PC-9 (cell line): ENCODE measurements at regions not wholly inside any gene's neighbourhood (a gene's known extent, or its start where the extent isn't known, plus 50 kb on each side); places are given as distances from the start of the nearest gene placed in this dataset.
"Not testable (repeated sequence)": the region's sequence is repeated elsewhere in the genome, so short reads cannot be mapped to it uniquely, and the experiment has no call there.

Experiments used
- BruUV-seq: library from RNA; stranded (reverse); fragments of 400-500 nt; replicated peaks from 2 replicates; lab custom pipeline; 2021; lab: Mats Ljungman, UMichigan
- CTCF ChIA-PET: fragments of 300-600 bp; sonication (Branson Sonifier 250); formaldehyde crosslinking; loops from one replicate; lab custom pipeline; 2022; ENCODE audit warnings: antibody characterized with exemption; lab: Charles Lee
- POLR2A ChIA-PET: fragments of 300-600 bp; sonication (Branson Sonifier 250); formaldehyde crosslinking; loops from one replicate; lab custom pipeline; 2022; ENCODE audit warnings: antibody characterized with exemption; ENCODE audit not compliant: unreplicated experiment; lab: Charles Lee
- DNase-seq, 2 experiments: peaks; one replicate each; pipeline versions ENCODE4 v3.0.0 to v3.0.0-alpha.2; 2015 to 2022; ENCODE audit warnings: mixed read lengths in 1 of 2
- H2AFZ ChIP-seq: fragments of 200-600 bp; sonication (generic); 2 replicates; pipeline ENCODE4 v1.8.1; 2017; ENCODE audit warnings: antibody characterized with exemption
- H3F3A ChIP-seq: fragments of 200-600 bp; sonication (generic); 2 replicates; pipeline ENCODE4 v1.8.1; 2017; ENCODE audit warnings: antibody characterized with exemption, mild to moderate bottlenecking, low read depth; ENCODE audit not compliant: insufficient read depth
- H3K27ac ChIP-seq: fragments of 200-600 bp; sonication (generic); 2 replicates; pipeline ENCODE4 v1.6.1; 2016; ENCODE audit warnings: mixed run types
- H3K27me3 ChIP-seq: fragments of 200-600 bp; sonication (generic); 2 replicates; pipeline ENCODE4 v1.6.1; 2016; ENCODE audit warnings: low read depth, mixed run types; ENCODE audit not compliant: insufficient read depth
- H3K36me3 ChIP-seq: fragments of 200-600 bp; sonication (generic); 2 replicates; pipeline ENCODE4 v1.6.1; 2016; ENCODE audit warnings: low read depth, mixed run types
- H3K4me1 ChIP-seq: fragments of 200-600 bp; sonication (generic); replicated peaks from 2 replicates; pipeline ENCODE4 v1.6.1; 2016; ENCODE audit warnings: mixed run types; ENCODE audit not compliant: insufficient read depth
- H3K4me2 ChIP-seq: fragments of 200-600 bp; sonication (generic); 2 replicates; pipeline ENCODE4 v1.6.1; 2017; ENCODE audit warnings: mixed run types
- H3K4me3 ChIP-seq: fragments of 200-600 bp; sonication (generic); 2 replicates; pipeline ENCODE4 v1.6.1; 2016; ENCODE audit warnings: mixed run types
- H3K79me2 ChIP-seq: fragments of 200-600 bp; sonication (generic); 2 replicates; pipeline ENCODE4 v1.6.1; 2017; ENCODE audit warnings: low read depth, mixed run types
- H3K9me2 ChIP-seq: fragments of 200-600 bp; sonication (generic); 2 replicates; pipeline ENCODE4 v1.8.1; 2017; ENCODE audit warnings: mild to moderate bottlenecking; ENCODE audit not compliant: insufficient read depth
- H3K9me3 ChIP-seq: fragments of 200-600 bp; sonication (generic); 2 replicates; pipeline ENCODE4 v1.8.1; 2016; ENCODE audit warnings: low read depth; ENCODE audit not compliant: insufficient read depth
- H4K20me1 ChIP-seq: fragments of 200-600 bp; sonication (generic); 2 replicates; pipeline ENCODE4 v1.8.1; 2017; ENCODE audit not compliant: insufficient read depth
- EZH2 ChIP-seq: fragments of 200-600 bp; sonication (generic); IDR thresholded peaks from 2 replicates; pipeline ENCODE4 v1.8.0; 2017; ENCODE audit warnings: antibody characterized with exemption, low read depth
- intact Hi-C: fragments of 100-400 bp; cut with micrococcal nuclease; formaldehyde crosslinking; loops from one replicate; pipeline ENCODE4 v1.10.0; 2022; ENCODE audit not compliant: unreplicated experiment
- TF ChIP-seq, protein P1 (sequence below): fragments of 200-600 bp; sonication (generic); conservative IDR thresholded peaks from 2 replicates; pipeline ENCODE4 v1.6.1; 2017; ENCODE audit warnings: mixed run types, antibody characterized with exemption, mild to moderate bottlenecking, moderate library complexity

DNA sequence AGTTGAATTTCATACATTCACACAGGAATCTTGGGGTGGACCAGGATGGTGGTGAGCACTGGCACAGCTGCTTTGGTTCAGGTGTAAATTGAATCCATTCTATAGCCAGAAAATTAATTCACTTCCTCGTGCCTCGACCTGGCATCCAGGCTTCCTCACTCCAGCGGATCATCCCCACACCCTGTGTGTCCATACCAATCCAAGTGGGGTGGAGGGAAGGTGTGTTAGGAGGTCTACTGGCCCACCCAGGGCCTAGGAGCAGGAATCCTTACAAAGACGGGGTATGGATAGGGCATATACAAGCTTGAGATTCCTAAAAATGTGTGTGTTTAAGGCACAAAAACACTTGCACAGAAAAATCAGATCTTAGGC is 81.8 kb upstream of the SLC24A3 start:
- no peaks in the 10 kb centered on the region for H3K79me2 ChIP-seq
- POLR2A ChIA-PET: no interaction called here
- H4K20me1 ChIP-seq: no peaks in the 10 kb centered on the region
- no TSS peak for BruUV-seq
- H3K4me3 ChIP-seq: no peak overlapping the region
- H3K27ac ChIP-seq: no peak overlapping the region
- no peaks in the 10 kb centered on the region for H3K36me3 ChIP-seq
- H3K27me3 ChIP-seq: 0 out of 2 replicates have a peak, but pooled peaks cover 4% of the 10 kb centered on the region
- H2AFZ ChIP-seq: no peak overlapping the region
- H3F3A ChIP-seq: no peaks in the 10 kb centered on the region
- H3K9me3 ChIP-seq: 0 out of 2 replicates have a peak, but pooled peaks cover 3% of the 10 kb centered on the region
- no peaks in the 10 kb centered on the region for H3K9me2 ChIP-seq
- no peak for DNase-seq
- H3K4me1 ChIP-seq: no peaks in the 10 kb centered on the region
- no peak overlapping the region for H3K4me2 ChIP-seq
- TF ChIP-seq EZH2: no peak
- TF ChIP-seq, protein P1, sequence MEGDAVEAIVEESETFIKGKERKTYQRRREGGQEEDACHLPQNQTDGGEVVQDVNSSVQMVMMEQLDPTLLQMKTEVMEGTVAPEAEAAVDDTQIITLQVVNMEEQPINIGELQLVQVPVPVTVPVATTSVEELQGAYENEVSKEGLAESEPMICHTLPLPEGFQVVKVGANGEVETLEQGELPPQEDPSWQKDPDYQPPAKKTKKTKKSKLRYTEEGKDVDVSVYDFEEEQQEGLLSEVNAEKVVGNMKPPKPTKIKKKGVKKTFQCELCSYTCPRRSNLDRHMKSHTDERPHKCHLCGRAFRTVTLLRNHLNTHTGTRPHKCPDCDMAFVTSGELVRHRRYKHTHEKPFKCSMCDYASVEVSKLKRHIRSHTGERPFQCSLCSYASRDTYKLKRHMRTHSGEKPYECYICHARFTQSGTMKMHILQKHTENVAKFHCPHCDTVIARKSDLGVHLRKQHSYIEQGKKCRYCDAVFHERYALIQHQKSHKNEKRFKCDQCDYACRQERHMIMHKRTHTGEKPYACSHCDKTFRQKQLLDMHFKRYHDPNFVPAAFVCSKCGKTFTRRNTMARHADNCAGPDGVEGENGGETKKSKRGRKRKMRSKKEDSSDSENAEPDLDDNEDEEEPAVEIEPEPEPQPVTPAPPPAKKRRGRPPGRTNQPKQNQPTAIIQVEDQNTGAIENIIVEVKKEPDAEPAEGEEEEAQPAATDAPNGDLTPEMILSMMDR: no peak
- CTCF ChIA-PET: no interaction called here
- intact Hi-C loops: no loop called here

DNA sequence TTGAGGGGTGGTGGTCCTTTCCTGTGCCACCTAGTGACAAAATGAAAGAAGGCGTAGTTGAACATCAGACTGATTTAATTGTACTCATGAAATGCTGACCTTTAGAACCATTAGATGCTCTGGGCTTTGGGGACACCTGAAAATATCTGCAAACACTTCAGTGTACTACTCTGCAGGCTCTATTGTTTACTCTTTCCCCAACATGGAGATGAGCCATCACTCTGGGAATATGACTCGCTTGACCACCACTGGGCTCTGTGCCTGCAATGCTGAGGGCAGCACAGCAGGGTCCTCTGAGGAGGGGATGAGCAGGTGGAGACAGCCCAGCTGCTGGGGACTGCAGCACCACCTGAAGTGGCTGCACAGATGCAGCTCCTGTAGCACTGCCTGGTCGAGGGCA is 74.8 kb upstream of the SLC24A3 start:
- Histone ChIP-seq H3K9me2 (no peaks in the 10 kb centered on the region), H4K20me1 (no peaks in the 10 kb centered on the region), H2AFZ (no peak overlapping the region), H3K27ac (no peak overlapping the region), H3K36me3 (no peaks in the 10 kb centered on the region), H3K79me2 (no peaks in the 10 kb centered on the region), H3K4me2 (no peak overlapping the region), H3K4me1 (no peaks in the 10 kb centered on the region), H3F3A (no peaks in the 10 kb centered on the region), H3K27me3 (no peaks in the 10 kb centered on the region), H3K4me3 (no peak overlapping the region), H3K9me3 (0 out of 2 replicates have a peak, but pooled peaks cover 5% of the 10 kb centered on the region)
- DNase-seq: no peak
- TF ChIP-seq, protein P1: no peak
- no peak for TF ChIP-seq EZH2
- ChIA-PET CTCF (no interaction called here), POLR2A (no interaction called here)
- BruUV-seq: no TSS peak
- intact Hi-C loops: no loop called here

DNA sequence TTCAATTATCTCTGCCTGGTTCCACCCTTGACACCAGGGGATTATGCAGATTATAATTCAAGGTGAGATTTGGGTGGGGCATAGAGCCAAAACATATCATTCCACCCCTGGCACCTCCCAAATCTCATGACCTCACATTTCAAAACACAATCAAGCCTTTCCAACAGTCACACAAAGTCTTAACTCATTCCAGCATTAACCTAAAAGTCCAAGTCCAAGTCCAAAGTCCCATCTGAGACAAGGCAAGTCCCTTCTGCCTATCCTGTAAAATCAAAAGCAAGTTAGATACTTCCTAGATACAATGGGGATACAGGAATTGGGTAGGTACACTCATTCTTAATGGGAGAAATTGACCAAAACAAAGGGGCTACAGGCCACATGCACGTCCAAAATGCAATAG is 73.7 kb upstream of the SLC24A3 start:
- no peak overlapping the region for H3K4me2 ChIP-seq
- H3K4me1 ChIP-seq: no peaks in the 10 kb centered on the region
- POLR2A ChIA-PET: no interaction called here
- BruUV-seq: no TSS peak
- H3K36me3 ChIP-seq: no peaks in the 10 kb centered on the region
- CTCF ChIA-PET: no interaction called here
- H3F3A ChIP-seq: no peaks in the 10 kb centered on the region
- H4K20me1 ChIP-seq: no peaks in the 10 kb centered on the region
- no peak overlapping the region for H2AFZ ChIP-seq
- H3K4me3 ChIP-seq: no peak overlapping the region
- H3K27ac ChIP-seq: no peak overlapping the region
- no peaks in the 10 kb centered on the region for H3K27me3 ChIP-seq
- DNase-seq: no peak
- H3K79me2 ChIP-seq: no peaks in the 10 kb centered on the region
- TF ChIP-seq, protein P1: no peak
- no peak for TF ChIP-seq EZH2
- intact Hi-C loops: no loop called here
- H3K9me2 ChIP-seq: no peaks in the 10 kb centered on the region
- 0 out of 2 replicates have a peak, but pooled peaks cover 5% of the 10 kb centered on the region for H3K9me3 ChIP-seq

- CTCF ChIA-PET, POLR2A ChIA-PET, H3K9me2 ChIP-seq, H3K27me3 ChIP-seq, H3K36me3 ChIP-seq, H3K9me3 ChIP-seq, DNase-seq, H3K27ac ChIP-seq, H4K20me1 ChIP-seq, H3K79me2 ChIP-seq, H3K4me1 ChIP-seq, H2AFZ ChIP-seq, H3K4me3 ChIP-seq, intact Hi-C loops, BruUV-seq, H3F3A ChIP-seq, H3K4me2 ChIP-seq: not testable (repeated sequence)
These were observed 72.9 kb upstream of the SLC24A3 start for GRCh38 chr20:19139584-19139983.
